Muscle of leg (tissue), 3 donors: ENCODE measurements at regions not wholly inside any gene's neighbourhood (a gene's known extent, or its start where the extent isn't known, plus 50 kb on each side); places are given as distances from the start of the nearest gene placed in this dataset.
A peak's percentile ranks its signal among the peaks of the same experiment; 100 is the strongest.

Experiments used
- DNase-seq: peaks from one replicate; pipeline ENCODE4 v3.0.0; 2013
- H3K27ac ChIP-seq: one replicate; pipeline ENCODE4 v1.5.1; 2013; ENCODE audit warnings: mild to moderate bottlenecking, low read length, control low read depth
- H3K27me3 ChIP-seq: one replicate; pipeline ENCODE4 v1.6.1; 2013; ENCODE audit warnings: low read length; ENCODE audit not compliant: control insufficient read depth, insufficient read depth
- H3K36me3 ChIP-seq: one replicate; pipeline ENCODE4 v1.6.1; 2013; ENCODE audit warnings: low read length; ENCODE audit not compliant: control insufficient read depth, insufficient read depth
- H3K4me1 ChIP-seq: one replicate; pipeline ENCODE4 v1.6.1; 2013; ENCODE audit warnings: low read length; ENCODE audit not compliant: control insufficient read depth, insufficient read depth
- H3K4me3 ChIP-seq: one replicate; pipeline ENCODE4 v1.5.1; 2013; ENCODE audit warnings: low read length, control low read depth
- H3K9me3 ChIP-seq: replicated peaks from 2 replicates; pipeline ENCODE4 v1.6.1; 2013; ENCODE audit warnings: low read depth, low read length; ENCODE audit not compliant: control insufficient read depth
- WGBS: methylation state at CpG from one replicate; pipeline ENCODE4 v1.1.5; 2013; ENCODE audit warnings: missing lambda C conversion rate; ENCODE audit not compliant: insufficient coverage; 5-methylcytosine and 5-hydroxymethylcytosine counted together

- no peak for DNase-seq
- no CpG with 5 or more reads among the region's 7 CpGs for WGBS
- Histone ChIP-seq H3K4me1 (peaks cover 11% of the 10 kb centered on the region), H3K4me3 (no peak overlapping the region), H3K27me3 (peaks cover 4% of the 10 kb centered on the region), H3K9me3 (no peaks in the 10 kb centered on the region), H3K36me3 (no peaks in the 10 kb centered on the region), H3K27ac (no peak overlapping the region)
These were observed 246.1 kb downstream of the RPS24 start for GRCh38 chr10:78279756-78280155.

- DNase-seq, result no peak
- WGBS, result 91% methylated on average over 5 of the region's 6 CpGs
- H3K27me3 ChIP-seq, result peaks cover 4% of the 10 kb centered on the region
These were observed 246.9 kb downstream of the RPS24 start for GRCh38 chr10:78280604-78281003.

GRCh38 chr10:78281627-78282026, 248.0 kb downstream of the RPS24 start:
- WGBS, result 68% methylated on average over 2 of the region's 4 CpGs
- Histone ChIP-seq H3K36me3 (no peaks in the 10 kb centered on the region), H3K4me1 (peaks cover 11% of the 10 kb centered on the region), H3K4me3 (no peak overlapping the region), H3K27me3 (peaks cover 4% of the 10 kb centered on the region), H3K27ac (no peak overlapping the region), H3K9me3 (no peaks in the 10 kb centered on the region)
- DNase-seq, result no peak

More at GRCh38 chr10:78280604-78281003, 246.9 kb downstream of the RPS24 start:
- H3K27ac ChIP-seq, result no peak overlapping the region
- no peaks in the 10 kb centered on the region for H3K36me3 ChIP-seq
- peaks cover 11% of the 10 kb centered on the region for H3K4me1 ChIP-seq
- no peaks in the 10 kb centered on the region for H3K9me3 ChIP-seq
- no peak overlapping the region for H3K4me3 ChIP-seq

DNA sequence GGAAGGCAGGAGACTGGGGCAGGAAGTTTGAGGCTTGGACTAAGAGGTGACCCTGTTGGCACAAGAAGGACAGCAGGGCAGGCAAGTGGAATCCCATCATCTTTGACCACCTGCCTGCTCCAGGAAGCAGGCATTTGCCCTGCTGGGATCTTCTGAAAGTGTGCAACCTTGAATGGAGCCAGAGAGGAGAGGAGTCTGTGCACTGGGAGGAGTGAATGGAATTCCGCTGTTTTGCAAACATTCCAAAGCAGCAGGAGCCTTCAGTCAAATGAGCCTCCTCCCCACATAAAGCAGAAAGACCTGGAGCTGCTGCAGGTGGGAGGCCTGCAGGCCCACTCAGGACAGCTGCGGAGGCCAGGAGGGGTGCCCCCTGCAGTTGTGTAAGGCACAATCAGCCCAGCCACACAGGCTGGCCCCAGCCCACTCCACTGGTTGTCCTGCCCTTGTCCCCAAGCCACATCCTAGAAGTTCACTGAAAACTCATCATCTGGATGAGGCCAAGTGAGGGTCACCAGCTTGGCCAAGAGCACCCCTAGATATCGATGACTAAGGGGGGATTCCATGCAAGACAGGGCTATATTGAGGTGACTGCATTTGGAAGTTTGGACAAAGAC, 249.5 kb downstream of the RPS24 start:
- Histone ChIP-seq H3K9me3 (no peaks in the 10 kb centered on the region), H3K4me3 (no peak overlapping the region), H3K27me3 (no peaks in the 10 kb centered on the region), H3K27ac (no peak overlapping the region), H3K36me3 (no peaks in the 10 kb centered on the region), H3K4me1 (peaks cover 11% of the 10 kb centered on the region)
- DNase-seq, result no peak
- 80% methylated on average over 3 of the region's 3 CpGs for WGBS

GRCh38 chr10:78284381-78284780, 250.7 kb downstream of the RPS24 start:
- peaks cover 11% of the 10 kb centered on the region for H3K4me1 ChIP-seq
- H3K4me3 ChIP-seq, result no peak overlapping the region
- no peaks in the 10 kb centered on the region for H3K9me3 ChIP-seq
- no peak for DNase-seq
- H3K36me3 ChIP-seq, result no peaks in the 10 kb centered on the region
- no peaks in the 10 kb centered on the region for H3K27me3 ChIP-seq
- WGBS, result 83% methylated on average over 3 of the region's 4 CpGs
- no peak overlapping the region for H3K27ac ChIP-seq

- Histone ChIP-seq H3K9me3 (no peaks in the 10 kb centered on the region), H3K36me3 (no peaks in the 10 kb centered on the region), H3K4me3 (no peak overlapping the region), H3K27ac (no peak overlapping the region), H3K27me3 (no peaks in the 10 kb centered on the region), H3K4me1 (peaks cover 11% of the 10 kb centered on the region)
- no peak for DNase-seq
- WGBS, result 61% methylated on average over 3 of the region's 5 CpGs
These were observed 251.6 kb downstream of the RPS24 start for GRCh38 chr10:78285226-78285625.

DNA sequence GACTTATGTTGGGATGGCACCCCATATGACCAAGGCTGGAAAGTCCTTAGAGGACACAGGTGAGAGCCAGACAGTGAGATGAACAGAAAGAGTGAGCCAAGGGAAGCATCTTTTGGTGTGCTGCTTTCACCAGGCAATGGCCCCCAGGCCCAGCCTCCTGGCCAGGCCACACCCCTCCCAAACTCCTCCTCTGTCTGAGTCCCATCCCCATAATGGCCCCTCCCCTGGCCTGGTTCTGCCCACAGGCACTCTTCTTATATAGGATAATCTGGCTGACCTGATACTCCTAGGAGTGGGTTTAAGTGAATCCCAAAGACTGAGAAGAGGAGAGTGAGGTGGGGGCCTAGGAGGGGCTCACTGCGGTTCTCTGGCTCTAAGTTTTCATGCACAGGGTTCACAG, 252.5 kb downstream of the RPS24 start:
- Histone ChIP-seq H3K27ac (no peak overlapping the region), H3K27me3 (no peaks in the 10 kb centered on the region), H3K36me3 (no peaks in the 10 kb centered on the region), H3K9me3 (no peaks in the 10 kb centered on the region), H3K4me3 (no peak overlapping the region), H3K4me1 (peaks cover 11% of the 10 kb centered on the region)
- 55% methylated on average over 1 of the region's 1 CpG for WGBS
- DNase-seq, result no peak

DNA sequence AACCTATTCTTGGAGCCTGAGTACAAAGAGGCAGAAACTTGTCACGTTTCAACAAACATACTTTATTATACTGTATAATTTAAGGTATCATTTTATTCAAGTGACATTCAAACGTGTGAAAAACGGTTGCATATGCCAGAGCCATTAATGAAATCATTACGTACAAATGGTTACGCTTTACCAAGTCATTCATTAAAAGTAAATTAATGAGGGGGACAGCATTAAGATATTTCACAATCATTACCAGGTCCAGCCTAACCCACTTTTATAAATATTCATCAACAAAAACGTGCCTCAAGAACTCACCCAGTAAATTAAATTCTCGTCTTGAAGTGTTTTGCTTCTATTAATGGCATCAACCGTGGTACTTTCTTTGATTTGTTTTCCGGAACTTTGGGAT, 253.0 kb downstream of the RPS24 start:
- Histone ChIP-seq H3K27me3 (no peaks in the 10 kb centered on the region), H3K9me3 (no peaks in the 10 kb centered on the region), H3K27ac (no peak overlapping the region), H3K4me1 (peaks cover 11% of the 10 kb centered on the region), H3K4me3 (no peak overlapping the region), H3K36me3 (no peaks in the 10 kb centered on the region)
- WGBS, result no CpG with 5 or more reads among the region's 9 CpGs
- no peak for DNase-seq

GRCh38 chr10:78287618-78288017, 254.0 kb downstream of the RPS24 start:
- WGBS, result 80% methylated on average over 1 of the region's 1 CpG
- Histone ChIP-seq H3K27me3 (no peaks in the 10 kb centered on the region), H3K9me3 (no peaks in the 10 kb centered on the region), H3K36me3 (no peaks in the 10 kb centered on the region), H3K4me3 (no peak overlapping the region), H3K4me1 (peaks cover 11% of the 10 kb centered on the region), H3K27ac (no peak overlapping the region)
- no peak for DNase-seq

DNA sequence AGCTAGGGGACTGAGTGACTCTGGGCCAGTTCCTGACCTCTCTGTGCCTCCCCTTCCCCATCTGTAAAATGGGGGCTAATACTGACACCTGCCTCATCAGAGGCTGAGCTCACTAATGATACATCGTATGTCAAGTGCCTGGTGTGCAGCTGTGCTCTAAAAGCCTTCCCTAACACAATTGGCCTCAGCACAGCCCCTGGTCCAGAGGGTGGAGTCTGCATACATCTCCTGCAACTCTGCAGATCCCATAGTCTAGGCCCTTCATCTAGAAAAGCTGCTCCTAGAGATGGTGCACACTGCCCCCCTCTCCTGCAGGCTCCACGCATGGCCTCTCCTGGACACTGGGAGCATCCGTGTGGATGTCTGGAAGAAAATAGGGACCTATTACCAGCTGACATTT, 255.0 kb downstream of the RPS24 start:
- WGBS, result 69% methylated on average over 3 of the region's 3 CpGs
- H3K27me3 ChIP-seq, result no peaks in the 10 kb centered on the region
- H3K4me3 ChIP-seq, result no peak overlapping the region
- no peaks in the 10 kb centered on the region for H3K9me3 ChIP-seq
- no peak overlapping the region for H3K27ac ChIP-seq
- peak; percentile 36 for DNase-seq
- H3K36me3 ChIP-seq, result no peaks in the 10 kb centered on the region
- H3K4me1 ChIP-seq, result peaks cover 15% of the 10 kb centered on the region
